ENCODE measurements at regions not wholly inside any gene's neighbourhood (a gene's known extent, or its start where the extent isn't known, plus 50 kb on each side); places are given as distances from the start of the nearest gene placed in this dataset.

DNA sequence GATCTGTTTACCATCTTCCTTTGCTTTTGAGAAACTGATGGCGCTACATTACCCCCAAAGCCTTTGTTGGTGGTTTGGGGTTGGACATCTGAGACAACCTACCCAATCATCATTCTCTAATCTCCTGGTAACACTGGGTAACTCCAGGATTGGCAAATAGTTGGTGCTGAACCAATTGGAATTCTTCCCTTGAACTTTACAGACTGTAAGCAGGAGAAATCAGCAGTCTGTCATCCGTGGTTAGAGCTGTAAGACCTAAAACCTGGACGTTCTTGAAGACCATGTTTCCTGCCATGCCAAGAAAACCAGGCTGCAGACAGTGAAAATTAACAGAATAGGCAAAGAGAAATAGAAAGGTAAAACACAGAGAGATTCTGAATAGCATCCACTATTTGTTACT, 398.8 kb upstream of the SALL1 start:
- Histone ChIP-seq H4K20me1 (ENCODE audit: insufficient read depth) (no peaks in the 10 kb centered on the region), H3K4me2 (no peak overlapping the region), H3K9me3 (ENCODE audit: insufficient read depth, low read depth) (no peaks in the 10 kb centered on the region), H3K4me1 (replicated peaks; ENCODE audit: insufficient read depth) (no peaks in the 10 kb centered on the region), H3K79me2 (ENCODE audit: low read depth) (no peaks in the 10 kb centered on the region), H2AFZ (no peak overlapping the region), H3K27ac (no peak overlapping the region), H3K4me3 (no peak overlapping the region), H3K9me2 (ENCODE audit: insufficient read depth) (no peaks in the 10 kb centered on the region), H3K36me3 (ENCODE audit: low read depth) (no peaks in the 10 kb centered on the region), H3K27me3 (ENCODE audit: insufficient read depth, low read depth) (peaks cover 21% of the 10 kb centered on the region), H3F3A (ENCODE audit: insufficient read depth, low read depth) (no peaks in the 10 kb centered on the region)
- BruUV-seq (replicated peaks): no TSS peak
- POLR2A ChIA-PET (ENCODE audit: unreplicated experiment): no interaction called here
- TF ChIP-seq, protein P1, sequence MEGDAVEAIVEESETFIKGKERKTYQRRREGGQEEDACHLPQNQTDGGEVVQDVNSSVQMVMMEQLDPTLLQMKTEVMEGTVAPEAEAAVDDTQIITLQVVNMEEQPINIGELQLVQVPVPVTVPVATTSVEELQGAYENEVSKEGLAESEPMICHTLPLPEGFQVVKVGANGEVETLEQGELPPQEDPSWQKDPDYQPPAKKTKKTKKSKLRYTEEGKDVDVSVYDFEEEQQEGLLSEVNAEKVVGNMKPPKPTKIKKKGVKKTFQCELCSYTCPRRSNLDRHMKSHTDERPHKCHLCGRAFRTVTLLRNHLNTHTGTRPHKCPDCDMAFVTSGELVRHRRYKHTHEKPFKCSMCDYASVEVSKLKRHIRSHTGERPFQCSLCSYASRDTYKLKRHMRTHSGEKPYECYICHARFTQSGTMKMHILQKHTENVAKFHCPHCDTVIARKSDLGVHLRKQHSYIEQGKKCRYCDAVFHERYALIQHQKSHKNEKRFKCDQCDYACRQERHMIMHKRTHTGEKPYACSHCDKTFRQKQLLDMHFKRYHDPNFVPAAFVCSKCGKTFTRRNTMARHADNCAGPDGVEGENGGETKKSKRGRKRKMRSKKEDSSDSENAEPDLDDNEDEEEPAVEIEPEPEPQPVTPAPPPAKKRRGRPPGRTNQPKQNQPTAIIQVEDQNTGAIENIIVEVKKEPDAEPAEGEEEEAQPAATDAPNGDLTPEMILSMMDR (conservative IDR thresholded peaks at IDR 0.05): no peak
- TF ChIP-seq EZH2 (IDR thresholded peaks at IDR 0.05; ENCODE audit: low read depth): no peak
- intact Hi-C loops (cut with micrococcal nuclease; ENCODE audit: unreplicated experiment): no loop called here
- CTCF ChIA-PET: no interaction called here
- no peak for DNase-seq

- no peak overlapping the region for H3K4me2 ChIP-seq
- no peaks in the 10 kb centered on the region for H3K79me2 ChIP-seq (ENCODE audit: low read depth)
- DNase-seq: no peak
- H3K9me3 ChIP-seq (ENCODE audit: insufficient read depth, low read depth): no peaks in the 10 kb centered on the region
- H2AFZ ChIP-seq: no peak overlapping the region
- no peaks in the 10 kb centered on the region for H3K4me1 ChIP-seq (replicated peaks; ENCODE audit: insufficient read depth)
- no peaks in the 10 kb centered on the region for H3K36me3 ChIP-seq (ENCODE audit: low read depth)
- BruUV-seq (replicated peaks): no TSS peak
- H3K27ac ChIP-seq: no peak overlapping the region
- ChIA-PET CTCF (no interaction called here), POLR2A (ENCODE audit: unreplicated experiment) (no interaction called here)
- intact Hi-C loops (cut with micrococcal nuclease; ENCODE audit: unreplicated experiment): no loop called here
- no peaks in the 10 kb centered on the region for H3F3A ChIP-seq (ENCODE audit: insufficient read depth, low read depth)
- no peaks in the 10 kb centered on the region for H4K20me1 ChIP-seq (ENCODE audit: insufficient read depth)
- H3K9me2 ChIP-seq (ENCODE audit: insufficient read depth): no peaks in the 10 kb centered on the region
- H3K4me3 ChIP-seq: no peak overlapping the region
- TF ChIP-seq, protein P1 (conservative IDR thresholded peaks at IDR 0.05): no peak
- no peak for TF ChIP-seq EZH2 (IDR thresholded peaks at IDR 0.05; ENCODE audit: low read depth)
- H3K27me3 ChIP-seq (ENCODE audit: insufficient read depth, low read depth): peaks cover 29% of the 10 kb centered on the region
Observed at GRCh38 chr16:51545951-51546350, 394.9 kb upstream of the SALL1 start.

DNA sequence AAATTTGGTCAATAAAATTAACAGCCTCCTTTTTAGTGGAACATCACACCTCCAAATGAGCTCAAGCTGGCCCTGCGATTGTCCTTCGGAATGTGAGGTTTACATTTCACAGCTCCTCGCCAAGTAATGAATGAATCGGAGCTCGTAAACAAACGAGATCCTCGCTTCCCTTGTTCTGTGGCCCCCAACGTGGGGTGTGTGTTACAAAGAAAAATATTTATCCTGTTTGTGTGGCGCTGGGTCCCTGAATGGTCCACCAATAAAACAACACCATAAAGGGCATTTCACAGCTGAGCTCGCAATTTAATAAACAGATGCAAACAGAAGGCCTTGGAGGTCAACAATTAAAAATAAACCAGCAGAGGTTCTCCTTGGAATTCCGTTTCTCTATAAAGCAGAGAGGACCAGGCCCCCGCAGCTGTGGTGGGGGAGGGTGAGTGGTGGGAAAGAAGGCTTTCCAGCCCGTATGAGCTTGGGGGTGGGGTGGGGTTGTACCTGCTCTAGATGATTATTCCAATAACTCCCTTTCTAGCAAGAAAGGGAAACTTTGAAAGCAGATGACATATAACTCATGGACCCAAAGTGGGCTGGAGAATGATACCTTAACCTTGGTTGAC, 393.9 kb upstream of the SALL1 start:
- intact Hi-C loops (cut with micrococcal nuclease; ENCODE audit: unreplicated experiment): no loop called here

More for the DNA sequence above, 393.9 kb upstream of the SALL1 start:
- no peaks in the 10 kb centered on the region for H4K20me1 ChIP-seq (ENCODE audit: insufficient read depth)
- H3K4me3 ChIP-seq: no peak overlapping the region
- no peak overlapping the region for H3K27ac ChIP-seq
- no peaks in the 10 kb centered on the region for H3K36me3 ChIP-seq (ENCODE audit: low read depth)
- POLR2A ChIA-PET (ENCODE audit: unreplicated experiment): no interaction called here
- H3K4me1 ChIP-seq (replicated peaks; ENCODE audit: insufficient read depth): no peaks in the 10 kb centered on the region
- no peaks in the 10 kb centered on the region for H3K9me2 ChIP-seq (ENCODE audit: insufficient read depth)
- TF ChIP-seq EZH2 (IDR thresholded peaks at IDR 0.05; ENCODE audit: low read depth): no peak
- TF ChIP-seq, protein P1 (conservative IDR thresholded peaks at IDR 0.05): no peak
- no peak overlapping the region for H3K4me2 ChIP-seq
- H3F3A ChIP-seq (ENCODE audit: insufficient read depth, low read depth): no peaks in the 10 kb centered on the region
- no peaks in the 10 kb centered on the region for H3K79me2 ChIP-seq (ENCODE audit: low read depth)
- H2AFZ ChIP-seq: no peak overlapping the region
- BruUV-seq (replicated peaks): no TSS peak
- H3K9me3 ChIP-seq (ENCODE audit: insufficient read depth, low read depth): no peaks in the 10 kb centered on the region
- peaks cover 28% of the 10 kb centered on the region for H3K27me3 ChIP-seq (ENCODE audit: insufficient read depth, low read depth)
- no peak for DNase-seq
- CTCF ChIA-PET: no interaction called here
